HG03025 (cell line): ENCODE measurements at regions not wholly inside any gene's neighbourhood (a gene's known extent, or its start where the extent isn't known, plus 50 kb on each side); places are given as distances from the start of the nearest gene placed in this dataset.

Experiments
- ATAC-seq: cut with Tn5 transposase; IDR thresholded peaks from one replicate; pipeline ENCODE4 v1.9.1; 2021; ENCODE audit warnings: mild to moderate bottlenecking, moderate library complexity; ENCODE audit not compliant: unreplicated experiment, low FRiP score

DNA sequence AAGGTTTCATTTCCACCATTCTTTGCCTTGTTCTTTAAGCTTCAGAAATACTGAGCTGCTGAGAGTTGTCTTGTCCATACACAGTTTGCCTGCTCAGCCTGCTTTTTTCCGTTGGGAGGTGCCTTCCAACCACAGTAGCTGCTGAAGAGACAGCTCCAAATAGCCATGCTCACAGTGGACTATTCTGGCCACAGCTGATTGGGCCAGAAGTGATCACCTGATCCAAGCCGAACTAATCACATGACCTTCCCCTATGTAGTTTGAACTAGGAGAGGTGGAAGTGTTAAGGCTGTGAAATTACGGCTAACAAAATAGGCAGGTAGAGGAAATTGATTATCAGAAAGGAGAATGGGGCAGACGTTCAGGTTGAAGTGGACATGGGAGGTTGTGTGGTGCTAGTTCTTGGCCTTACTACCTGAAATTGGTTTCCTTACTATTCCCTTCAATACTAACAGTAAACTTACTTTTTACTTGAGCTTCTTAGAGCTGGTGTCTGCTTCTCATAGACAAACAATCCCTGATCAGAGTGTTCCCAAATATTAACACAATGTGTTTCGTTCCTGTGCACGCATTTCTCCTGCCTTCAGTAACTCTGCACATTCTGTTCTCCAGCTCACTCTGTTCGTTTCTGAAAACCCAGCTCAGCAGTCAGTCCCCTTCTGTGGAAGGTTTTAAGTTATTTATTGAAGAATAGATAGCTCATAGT, 136.1 kb downstream of the RWDD3 start:
- no peak for ATAC-seq

DNA sequence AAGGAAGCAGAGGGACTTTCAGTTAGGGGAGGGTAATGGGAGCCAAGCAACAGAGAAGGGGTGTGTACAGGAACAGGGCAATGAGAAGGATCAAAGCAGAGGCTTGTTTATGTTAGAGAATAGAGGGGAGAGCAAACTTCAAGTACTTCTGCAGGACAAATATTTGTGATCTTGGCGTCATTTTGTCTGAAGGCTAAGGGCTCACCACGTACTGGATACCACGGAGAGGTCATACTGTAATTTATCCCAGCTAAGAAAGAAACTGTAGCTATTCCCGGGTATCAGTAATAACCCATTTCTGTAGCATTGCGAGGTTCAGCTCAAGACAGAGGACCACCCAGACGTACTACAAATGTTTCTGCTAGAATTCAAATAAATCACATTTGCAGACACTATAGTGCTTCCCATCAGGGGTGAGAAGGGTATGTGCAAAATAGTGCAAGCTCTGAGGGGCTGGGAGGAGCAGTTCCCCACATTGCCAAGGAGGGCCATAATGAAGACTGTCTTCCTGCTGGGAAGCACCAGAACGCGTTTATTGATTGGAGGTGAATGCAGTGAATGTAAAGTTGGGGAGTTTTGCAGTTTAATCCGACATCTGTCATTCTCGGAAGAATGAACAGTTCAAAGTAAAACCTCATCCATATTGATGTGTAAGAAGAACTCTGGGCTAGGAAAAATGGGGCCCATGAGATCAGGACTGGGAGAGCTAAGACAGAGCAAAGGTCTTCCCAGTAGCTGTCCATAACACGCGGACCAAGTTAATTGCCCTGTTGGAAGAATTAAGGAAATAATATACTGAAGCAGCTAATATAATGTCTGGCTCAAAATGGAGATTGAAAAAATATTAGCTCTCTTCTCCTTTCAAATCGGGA, 136.9 kb downstream of the RWDD3 start:
- no peak for ATAC-seq

DNA sequence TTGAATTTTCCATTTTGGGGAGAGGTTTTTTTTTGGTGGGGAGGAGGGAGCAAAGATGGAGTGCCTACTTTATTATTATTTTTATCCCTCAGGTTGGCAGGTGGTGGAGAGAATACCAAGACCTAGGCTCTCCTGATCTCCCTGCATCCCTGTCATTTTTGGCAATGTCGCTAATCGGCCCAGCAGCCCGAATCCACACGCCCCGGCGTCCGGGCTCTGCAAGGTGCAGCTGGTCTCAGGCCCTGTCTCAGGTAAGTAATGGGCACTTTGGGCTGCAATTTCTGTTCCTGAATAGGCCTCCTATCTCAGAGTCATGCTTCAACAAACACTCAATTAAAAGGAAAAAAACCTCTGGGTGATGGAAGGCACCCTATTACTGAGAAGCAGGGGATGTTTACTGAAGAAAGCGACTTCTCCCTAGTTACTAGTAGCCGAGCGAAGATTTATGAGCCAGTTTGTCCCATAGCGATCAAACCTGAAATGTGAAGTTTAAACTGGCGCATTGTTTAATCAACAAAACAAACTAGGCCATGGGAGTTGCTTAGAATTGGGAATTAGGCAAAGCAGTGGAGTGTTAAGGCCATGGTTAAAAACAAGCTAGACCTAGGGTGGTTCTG, 137.8 kb downstream of the RWDD3 start:
- ATAC-seq = no peak

- no peak for ATAC-seq
Observed at GRCh38 chr1:95375174-95375573, 141.2 kb downstream of the RWDD3 start.

DNA sequence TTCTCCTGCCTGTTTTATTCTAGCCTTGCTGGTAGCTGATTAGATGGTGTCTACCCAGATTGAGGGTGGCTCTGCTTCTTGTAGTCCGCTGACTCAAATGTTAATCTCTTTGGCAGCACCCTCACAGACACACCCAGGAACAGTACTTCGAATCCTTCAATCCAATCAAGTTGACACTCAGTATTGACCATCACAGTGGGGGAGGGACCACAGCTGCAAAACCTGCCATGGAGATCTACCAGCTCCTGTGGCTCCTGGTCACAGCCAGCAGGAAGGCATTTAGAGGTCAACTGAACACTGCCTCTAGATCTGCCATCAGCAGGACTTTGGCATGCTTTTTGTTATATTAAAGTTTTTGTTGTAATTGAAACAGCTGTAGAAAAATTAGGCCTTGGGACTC, 146.9 kb downstream of the RWDD3 start:
- ATAC-seq = no peak

DNA sequence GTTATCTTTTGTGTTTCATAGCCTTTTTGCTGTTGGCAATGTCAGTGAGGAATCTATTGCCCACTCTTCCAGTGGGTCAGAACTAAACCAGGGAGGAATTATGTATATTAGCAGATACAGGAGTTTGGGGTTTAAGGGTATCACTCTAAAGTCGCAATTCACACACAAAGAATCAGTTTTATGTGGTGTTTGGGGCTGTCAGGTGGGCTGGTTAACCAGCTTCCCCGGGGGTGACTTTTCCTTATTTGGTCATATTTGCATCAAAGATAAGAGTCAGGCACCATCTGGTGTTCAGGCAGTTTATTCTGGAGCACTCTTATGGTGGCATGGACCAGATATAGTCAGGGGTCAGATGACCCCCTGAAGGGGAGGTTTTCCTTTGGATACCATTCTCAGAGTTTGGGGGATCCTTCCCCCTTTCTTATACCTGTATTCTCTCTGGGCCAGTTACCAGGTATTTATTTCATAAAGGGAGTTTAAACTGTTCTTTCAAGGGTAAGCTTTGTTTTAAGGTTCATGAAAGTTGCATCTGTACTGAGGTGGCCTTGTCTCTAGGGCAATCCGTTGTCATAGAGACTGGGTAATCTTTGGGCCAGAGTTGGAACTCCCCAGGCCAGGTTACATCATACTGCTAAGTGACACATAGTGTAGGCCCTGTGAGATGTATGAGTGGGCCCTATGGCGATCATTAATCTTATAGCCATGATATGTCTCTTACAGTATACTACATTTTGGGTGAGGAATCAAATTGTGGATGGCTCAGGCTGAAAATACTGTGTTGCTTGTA, 148.2 kb downstream of the RWDD3 start:
- no peak for ATAC-seq

GRCh38 chr1:95383111-95383510, 149.1 kb downstream of the RWDD3 start:
- no peak for ATAC-seq

DNA sequence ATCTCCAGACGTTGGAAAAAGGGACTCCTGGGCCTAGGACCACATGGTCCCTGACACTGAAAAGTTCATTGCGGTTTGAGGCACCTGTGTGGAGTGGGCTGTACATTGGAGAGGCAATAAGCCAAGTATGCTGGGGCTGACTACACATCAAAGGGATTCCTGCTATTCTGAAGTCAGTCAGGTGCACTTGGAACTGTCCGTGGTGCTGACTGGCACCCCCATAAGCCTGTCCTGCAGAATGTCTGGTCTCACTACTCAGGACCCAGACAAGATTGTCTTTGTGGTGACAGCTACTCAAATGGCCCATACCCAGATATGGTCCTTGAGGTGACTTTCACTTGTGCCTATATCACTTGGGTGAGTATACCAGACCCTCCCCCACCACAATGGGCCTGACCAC, 150.6 kb downstream of the RWDD3 start:
- peak; percentile 53 for ATAC-seq

DNA sequence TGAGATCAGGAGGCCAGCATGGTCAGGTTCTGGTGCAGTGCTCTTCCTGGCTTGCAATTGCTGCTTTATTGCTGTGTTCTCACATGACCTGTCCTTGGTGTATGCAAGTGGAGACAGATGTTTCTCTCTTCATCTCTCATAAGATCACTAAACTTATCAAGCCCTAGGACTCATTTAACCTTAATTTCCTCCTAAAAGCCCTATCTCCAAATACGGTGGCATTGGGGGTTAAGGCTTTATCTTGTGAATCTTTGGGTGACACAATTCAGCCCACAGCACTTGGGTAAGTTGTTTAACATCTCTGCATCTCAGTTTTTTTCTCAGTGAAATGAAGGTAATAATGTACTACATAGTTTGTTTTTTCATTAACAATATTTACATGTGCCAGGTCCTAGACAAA, 152.4 kb downstream of the RWDD3 start:
- ATAC-seq = no peak

- ATAC-seq = no peak
Observed at GRCh38 chr1:95386915-95387314, 152.9 kb downstream of the RWDD3 start.

DNA sequence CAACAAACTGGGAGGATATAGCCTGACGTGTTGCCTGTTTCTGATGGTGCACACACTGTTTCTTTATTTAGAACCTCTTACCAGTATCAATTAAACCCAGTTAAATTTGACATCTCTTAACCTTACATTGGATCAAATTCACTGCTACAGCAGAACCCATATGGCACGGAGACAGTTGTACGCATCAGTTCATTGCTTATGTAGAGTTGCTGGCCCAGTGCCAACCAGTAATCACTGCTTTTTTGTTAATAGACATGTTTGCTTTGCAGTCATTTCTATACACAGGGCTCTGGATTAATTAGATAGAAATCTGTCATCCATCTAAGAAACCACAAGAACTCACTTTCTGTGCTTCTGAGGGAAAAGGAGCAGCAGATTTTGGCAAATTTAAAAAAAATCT, 154.0 kb downstream of the RWDD3 start:
- no peak for ATAC-seq

DNA sequence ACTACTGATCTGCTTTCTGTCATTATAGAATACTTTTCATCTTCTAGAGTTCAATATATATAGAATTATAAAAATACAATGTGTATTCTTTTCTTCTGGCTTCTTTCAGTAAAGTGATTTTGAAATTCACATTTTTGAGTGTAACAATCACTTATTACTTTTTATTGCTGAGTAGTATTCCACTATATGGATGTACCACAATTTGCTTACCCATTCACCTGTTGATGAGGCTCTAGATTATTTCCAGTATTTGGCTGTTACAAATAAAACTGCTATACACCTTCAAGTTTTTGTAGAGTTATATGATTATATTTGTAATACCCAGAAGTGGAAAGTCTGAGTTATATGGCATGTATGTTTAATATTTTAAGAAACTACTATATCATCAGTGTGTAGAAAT, 159.4 kb downstream of the RWDD3 start:
- no peak for ATAC-seq

DNA sequence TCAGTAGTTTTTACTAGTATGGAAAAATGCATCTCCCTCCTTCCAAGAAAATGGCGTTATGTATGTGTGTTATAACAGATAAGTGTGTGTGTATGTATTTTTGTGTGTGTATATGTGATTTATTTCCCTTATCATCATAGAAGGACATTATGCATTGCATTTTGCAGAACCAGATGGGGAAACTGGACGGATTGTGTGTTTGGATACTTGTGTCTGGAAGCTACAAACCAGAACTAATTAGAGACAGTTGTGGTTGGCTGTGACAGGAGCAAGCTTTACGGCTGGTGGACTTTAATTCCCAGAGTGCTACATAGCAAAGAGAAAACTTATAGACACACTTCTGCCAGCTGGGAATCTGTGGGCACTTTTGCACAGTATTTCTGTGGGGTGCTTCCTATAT, 162.5 kb downstream of the RWDD3 start:
- ATAC-seq = no peak

DNA sequence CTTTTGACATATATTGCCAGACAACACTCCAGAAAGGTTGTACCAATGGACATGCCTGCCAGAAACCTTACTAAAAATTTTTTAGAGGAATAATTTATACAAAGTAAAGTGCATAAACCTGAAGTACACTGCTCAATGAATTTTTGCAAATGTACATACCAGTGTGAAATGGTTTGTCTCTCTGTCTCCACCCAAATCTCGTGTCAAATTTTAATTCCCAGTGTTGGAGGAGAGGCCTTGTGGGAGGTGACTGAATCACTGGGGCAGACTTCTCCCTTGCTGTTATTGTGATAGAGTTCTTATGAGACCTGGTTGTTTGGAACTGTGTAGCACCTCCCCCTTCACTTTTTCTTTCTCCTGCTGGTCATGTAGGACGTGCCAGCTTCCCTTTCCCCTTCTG, 168.8 kb downstream of the RWDD3 start:
- no peak for ATAC-seq

DNA sequence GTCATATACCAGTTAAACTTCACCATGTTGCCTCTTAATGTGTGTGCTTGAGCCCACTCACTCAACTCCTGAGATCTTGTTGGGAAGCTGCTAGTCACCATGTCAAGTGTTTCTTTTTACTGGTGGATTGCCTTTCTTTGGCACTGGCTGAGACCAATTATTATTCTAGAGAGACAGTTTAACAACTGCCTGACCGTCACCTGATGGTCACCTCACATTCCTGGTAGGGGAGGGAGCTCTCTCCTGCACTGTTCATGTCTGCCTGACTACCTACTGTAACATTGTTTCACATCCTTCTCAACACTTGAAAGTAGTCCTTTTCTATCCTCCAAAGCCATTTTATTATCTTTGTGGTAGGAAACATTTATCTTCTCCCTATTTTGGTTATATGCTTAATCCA, 172.3 kb downstream of the RWDD3 start:
- ATAC-seq = no peak

- no peak for ATAC-seq
Observed at GRCh38 chr1:95407131-95407885, 173.3 kb downstream of the RWDD3 start.

- ATAC-seq = no peak
Observed at GRCh38 chr1:95407886-95408291, 173.9 kb downstream of the RWDD3 start.

GRCh38 chr1:95408507-95409136, 174.6 kb downstream of the RWDD3 start:
- ATAC-seq = no peak

- ATAC-seq = no peak
Observed at GRCh38 chr1:95409276-95409675, 175.3 kb downstream of the RWDD3 start.

GRCh38 chr1:95409901-95410300, 175.9 kb downstream of the RWDD3 start:
- no peak for ATAC-seq
